ENCODE measurements at regions not wholly inside any gene's neighbourhood (a gene's known extent, or its start where the extent isn't known, plus 50 kb on each side); places are given as distances from the start of the nearest gene placed in this dataset.

- Histone ChIP-seq H3K9me3 (ENCODE audit: control insufficient read depth in 2 of 2, low read length in 2 of 2) (no peaks in the 10 kb centered on the region), H3K4me3 (ENCODE audit: low read depth, low read length) (no peak overlapping the region), H3K27me3 (ENCODE audit: control insufficient read depth, insufficient read depth, low read length) (no peaks in the 10 kb centered on the region), H3K36me3 (ENCODE audit: control insufficient read depth, insufficient read depth, low read length) (no peaks in the 10 kb centered on the region), H3K27ac (ENCODE audit: insufficient read depth, low read length, poor library complexity, severe bottlenecking) (no peak overlapping the region), H3K4me1 (ENCODE audit: control insufficient read depth, insufficient read depth, low read length, poor library complexity, severe bottlenecking) (no peaks in the 10 kb centered on the region)
- Mint-ChIP-seq H3K27ac (no peak overlapping the region), H3K27me3 (peaks cover 6% of the 10 kb centered on the region), H3K4me1 (no peaks in the 10 kb centered on the region), H3K36me3 (no peaks in the 10 kb centered on the region), H3K9me3 (peaks cover 0 to 2% (median 0%) of the 10 kb centered on the region in 7 donors), H3K4me3 (no peak overlapping the region)
- no peak for DNase-seq
- no peak for ATAC-seq (ENCODE audit: low read depth in 2 of 2)
Observed at GRCh38 chr10:29946614-29946952, 112.8 kb downstream of the JCAD start.

- Mint-ChIP-seq H3K4me1 (no peaks in the 10 kb centered on the region), H3K9me3 (peaks cover 0 to 4% (median 0%) of the 10 kb centered on the region in 7 donors), H3K27me3 (peaks cover 6% of the 10 kb centered on the region), H3K27ac (no peak overlapping the region), H3K4me3 (no peak overlapping the region), H3K36me3 (no peaks in the 10 kb centered on the region)
- no peak overlapping the region for H3K4me3 ChIP-seq (ENCODE audit: low read depth, low read length)
- no peak overlapping the region for H3K27ac ChIP-seq (ENCODE audit: insufficient read depth, low read length, poor library complexity, severe bottlenecking)
- no peaks in the 10 kb centered on the region for H3K36me3 ChIP-seq (ENCODE audit: control insufficient read depth, insufficient read depth, low read length)
- H3K27me3 ChIP-seq (ENCODE audit: control insufficient read depth, insufficient read depth, low read length), result no peaks in the 10 kb centered on the region
- H3K4me1 ChIP-seq (ENCODE audit: control insufficient read depth, insufficient read depth, low read length, poor library complexity, severe bottlenecking), result no peaks in the 10 kb centered on the region
- no peak for ATAC-seq (ENCODE audit: low read depth in 2 of 2)
- no peak for DNase-seq
- H3K9me3 ChIP-seq (ENCODE audit: control insufficient read depth in 2 of 2, low read length in 2 of 2), result peaks cover 0 to 2% of the 10 kb centered on the region in 2 experiments
Observed at GRCh38 chr10:29941476-29941875, 117.9 kb downstream of the JCAD start.

GRCh38 chr10:29932991-29933390 is 126.4 kb downstream of the JCAD start:
- no peak overlapping the region for H3K27ac Mint-ChIP-seq
- ATAC-seq (ENCODE audit: low read depth in 2 of 2), result no peak

GRCh38 chr10:29931833-29932232 is 127.6 kb downstream of the JCAD start:
- Mint-ChIP-seq H3K36me3 (no peaks in the 10 kb centered on the region), H3K4me1 (peaks cover 0 to 3% (median 0%) of the 10 kb centered on the region in 4 donors), H3K27me3 (peaks cover 5% of the 10 kb centered on the region)

More at GRCh38 chr10:29932991-29933390, 126.4 kb downstream of the JCAD start:
- Histone ChIP-seq H3K4me3 (ENCODE audit: low read depth, low read length) (no peak overlapping the region), H3K27ac (ENCODE audit: insufficient read depth, low read length, poor library complexity, severe bottlenecking) (no peak overlapping the region), H3K27me3 (ENCODE audit: control insufficient read depth, insufficient read depth, low read length) (no peaks in the 10 kb centered on the region), H3K36me3 (ENCODE audit: control insufficient read depth, insufficient read depth, low read length) (no peaks in the 10 kb centered on the region), H3K9me3 (ENCODE audit: control insufficient read depth in 2 of 2, low read length in 2 of 2) (no peaks in the 10 kb centered on the region), H3K4me1 (ENCODE audit: control insufficient read depth, insufficient read depth, low read length, poor library complexity, severe bottlenecking) (no peaks in the 10 kb centered on the region)
- Mint-ChIP-seq H3K4me3 (no peak overlapping the region), H3K27me3 (peaks cover 12% of the 10 kb centered on the region), H3K4me1 (peaks cover 0 to 3% (median 0%) of the 10 kb centered on the region in 4 donors), H3K36me3 (no peaks in the 10 kb centered on the region), H3K9me3 (peaks cover 0 to 5% (median 4%) of the 10 kb centered on the region in 7 donors)
- DNase-seq, result no peak

GRCh38 chr10:29929006-29929405 is 130.4 kb downstream of the JCAD start:
- Mint-ChIP-seq H3K9me3 (peaks cover 0 to 13% (median 4%) of the 10 kb centered on the region in 7 donors), H3K27me3 (peaks cover 10% of the 10 kb centered on the region), H3K4me3 (no peak overlapping the region), H3K36me3 (no peaks in the 10 kb centered on the region), H3K27ac (no peak overlapping the region), H3K4me1 (peaks cover 0 to 3% (median 0%) of the 10 kb centered on the region in 4 donors)
- ATAC-seq (ENCODE audit: low read depth in 2 of 2) (no peak), DNase-seq (no peak)
- no peak overlapping the region for H3K27ac ChIP-seq (ENCODE audit: insufficient read depth, low read length, poor library complexity, severe bottlenecking)
- no peaks in the 10 kb centered on the region for H3K36me3 ChIP-seq (ENCODE audit: control insufficient read depth, insufficient read depth, low read length)
- no peaks in the 10 kb centered on the region for H3K4me1 ChIP-seq (ENCODE audit: control insufficient read depth, insufficient read depth, low read length, poor library complexity, severe bottlenecking)
- no peaks in the 10 kb centered on the region for H3K27me3 ChIP-seq (ENCODE audit: control insufficient read depth, insufficient read depth, low read length)
- H3K4me3 ChIP-seq (ENCODE audit: low read depth, low read length), result no peak overlapping the region
- H3K9me3 ChIP-seq (ENCODE audit: control insufficient read depth in 2 of 2, low read length in 2 of 2), result no peaks in the 10 kb centered on the region

More at GRCh38 chr10:29931833-29932232, 127.6 kb downstream of the JCAD start:
- peaks cover 0 to 9% (median 4%) of the 10 kb centered on the region in 7 donors for H3K9me3 Mint-ChIP-seq
- H3K9me3 ChIP-seq (ENCODE audit: control insufficient read depth in 2 of 2, low read length in 2 of 2), result no peaks in the 10 kb centered on the region
- no peaks in the 10 kb centered on the region for H3K36me3 ChIP-seq (ENCODE audit: control insufficient read depth, insufficient read depth, low read length)
- no peaks in the 10 kb centered on the region for H3K27me3 ChIP-seq (ENCODE audit: control insufficient read depth, insufficient read depth, low read length)
- H3K4me1 ChIP-seq (ENCODE audit: control insufficient read depth, insufficient read depth, low read length, poor library complexity, severe bottlenecking), result no peaks in the 10 kb centered on the region
- no peak overlapping the region for H3K4me3 ChIP-seq (ENCODE audit: low read depth, low read length)
- no peak for ATAC-seq (ENCODE audit: low read depth in 2 of 2)
- no peak overlapping the region for H3K27ac ChIP-seq (ENCODE audit: insufficient read depth, low read length, poor library complexity, severe bottlenecking)
- H3K4me3 Mint-ChIP-seq, result no peak overlapping the region
- no peak for DNase-seq
- H3K27ac Mint-ChIP-seq, result no peak overlapping the region

GRCh38 chr10:29926693-29927048 is 132.7 kb downstream of the JCAD start:
- ATAC-seq (ENCODE audit: low read depth in 2 of 2) (no peak), DNase-seq (no peak)
- Histone ChIP-seq H3K27ac (ENCODE audit: insufficient read depth, low read length, poor library complexity, severe bottlenecking) (no peak overlapping the region), H3K36me3 (ENCODE audit: control insufficient read depth, insufficient read depth, low read length) (no peaks in the 10 kb centered on the region), H3K9me3 (ENCODE audit: control insufficient read depth in 2 of 2, low read length in 2 of 2) (no peaks in the 10 kb centered on the region), H3K4me1 (ENCODE audit: control insufficient read depth, insufficient read depth, low read length, poor library complexity, severe bottlenecking) (no peaks in the 10 kb centered on the region), H3K4me3 (ENCODE audit: low read depth, low read length) (no peak overlapping the region), H3K27me3 (ENCODE audit: control insufficient read depth, insufficient read depth, low read length) (no peaks in the 10 kb centered on the region)
- Mint-ChIP-seq H3K27me3 (peaks cover 7% of the 10 kb centered on the region), H3K36me3 (no peaks in the 10 kb centered on the region), H3K4me3 (no peak overlapping the region), H3K27ac (no peak overlapping the region), H3K9me3 (peaks cover 0 to 11% (median 3%) of the 10 kb centered on the region in 7 donors), H3K4me1 (peaks cover 0 to 3% (median 0%) of the 10 kb centered on the region in 4 donors)

- no peak overlapping the region for H3K27ac ChIP-seq (ENCODE audit: insufficient read depth, low read length, poor library complexity, severe bottlenecking)
- peaks cover 5% of the 10 kb centered on the region for H3K27me3 Mint-ChIP-seq
- DNase-seq (no peak), ATAC-seq (ENCODE audit: low read depth in 2 of 2) (no peak)
- no peak overlapping the region for H3K4me3 Mint-ChIP-seq
- H3K27ac Mint-ChIP-seq, result no peak overlapping the region
- peaks cover 0 to 3% (median 0%) of the 10 kb centered on the region in 4 donors for H3K4me1 Mint-ChIP-seq
- no peaks in the 10 kb centered on the region for H3K36me3 Mint-ChIP-seq
- H3K36me3 ChIP-seq (ENCODE audit: control insufficient read depth, insufficient read depth, low read length), result no peaks in the 10 kb centered on the region
- no peak overlapping the region for H3K4me3 ChIP-seq (ENCODE audit: low read depth, low read length)
- no peaks in the 10 kb centered on the region for H3K9me3 ChIP-seq (ENCODE audit: control insufficient read depth in 2 of 2, low read length in 2 of 2)
- H3K4me1 ChIP-seq (ENCODE audit: control insufficient read depth, insufficient read depth, low read length, poor library complexity, severe bottlenecking), result no peaks in the 10 kb centered on the region
- peaks cover 0 to 8% (median 1%) of the 10 kb centered on the region in 7 donors for H3K9me3 Mint-ChIP-seq
- H3K27me3 ChIP-seq (ENCODE audit: control insufficient read depth, insufficient read depth, low read length), result no peaks in the 10 kb centered on the region
Observed at GRCh38 chr10:29925771-29926692, 133.4 kb downstream of the JCAD start.

- Mint-ChIP-seq H3K4me3 (no peak overlapping the region), H3K27me3 (peaks cover 5% of the 10 kb centered on the region), H3K27ac (no peak overlapping the region), H3K4me1 (peaks cover 0 to 3% (median 0%) of the 10 kb centered on the region in 4 donors), H3K36me3 (no peaks in the 10 kb centered on the region), H3K9me3 (peaks cover 0 to 8% (median 1%) of the 10 kb centered on the region in 7 donors)
- Histone ChIP-seq H3K4me1 (ENCODE audit: control insufficient read depth, insufficient read depth, low read length, poor library complexity, severe bottlenecking) (no peaks in the 10 kb centered on the region), H3K4me3 (ENCODE audit: low read depth, low read length) (no peak overlapping the region), H3K27me3 (ENCODE audit: control insufficient read depth, insufficient read depth, low read length) (no peaks in the 10 kb centered on the region), H3K9me3 (ENCODE audit: control insufficient read depth in 2 of 2, low read length in 2 of 2) (no peaks in the 10 kb centered on the region), H3K36me3 (ENCODE audit: control insufficient read depth, insufficient read depth, low read length) (no peaks in the 10 kb centered on the region), H3K27ac (ENCODE audit: insufficient read depth, low read length, poor library complexity, severe bottlenecking) (no peak overlapping the region)
- DNase-seq (no peak), ATAC-seq (ENCODE audit: low read depth in 2 of 2) (no peak)
Observed at GRCh38 chr10:29924436-29924835, 134.9 kb downstream of the JCAD start.
